NCI-H128 (cell line): ENCODE measurements at regions not wholly inside any gene's neighbourhood (a gene's known extent, or its start where the extent isn't known, plus 50 kb on each side); places are given as distances from the start of the nearest gene placed in this dataset.
"Not testable (repeated sequence)": the region's sequence is repeated elsewhere in the genome, so short reads cannot be mapped to it uniquely, and the experiment has no call there.

Experiments
- DNase-seq: peaks from one replicate; lab custom pipeline; 2025; ENCODE audit not compliant: unreplicated experiment; lab: John Stamatoyannopoulos, UW

DNA sequence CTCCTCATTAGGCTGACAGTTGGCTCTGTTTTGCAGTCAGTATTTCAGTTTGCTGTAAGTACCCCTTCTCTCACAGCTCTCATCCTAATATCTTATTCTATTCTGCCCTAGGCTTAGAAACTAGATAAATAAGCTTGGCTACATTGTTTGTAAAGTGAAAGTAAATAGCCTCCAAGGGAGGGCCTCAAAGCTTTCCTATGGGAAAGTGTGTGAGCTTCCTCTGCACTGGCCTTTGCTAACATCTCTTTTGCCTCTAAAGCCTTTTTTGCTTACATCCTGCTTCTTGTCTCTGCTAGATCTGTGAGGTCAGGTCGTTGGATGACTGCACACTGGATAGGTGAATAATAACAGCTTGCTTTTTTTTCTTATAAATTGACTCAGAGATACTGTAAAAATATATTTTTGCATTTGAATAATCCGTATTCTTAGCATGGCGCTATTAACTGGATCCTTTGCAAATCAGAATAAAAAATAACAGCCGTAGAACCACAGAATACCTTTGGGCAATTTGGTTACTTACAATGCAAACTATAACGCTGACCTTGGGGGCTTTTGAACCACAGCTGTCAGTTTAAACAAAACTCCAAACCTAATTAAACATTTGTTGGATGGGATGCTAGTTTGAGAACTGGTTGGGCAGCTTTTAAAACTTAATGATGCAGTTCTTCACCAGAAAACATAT lies 55.1 kb downstream of the TTC6 start:
- no peak for DNase-seq

GRCh38 chr14:37652042-37652441 lies 56.6 kb downstream of the TTC6 start:
- no peak for DNase-seq

DNA sequence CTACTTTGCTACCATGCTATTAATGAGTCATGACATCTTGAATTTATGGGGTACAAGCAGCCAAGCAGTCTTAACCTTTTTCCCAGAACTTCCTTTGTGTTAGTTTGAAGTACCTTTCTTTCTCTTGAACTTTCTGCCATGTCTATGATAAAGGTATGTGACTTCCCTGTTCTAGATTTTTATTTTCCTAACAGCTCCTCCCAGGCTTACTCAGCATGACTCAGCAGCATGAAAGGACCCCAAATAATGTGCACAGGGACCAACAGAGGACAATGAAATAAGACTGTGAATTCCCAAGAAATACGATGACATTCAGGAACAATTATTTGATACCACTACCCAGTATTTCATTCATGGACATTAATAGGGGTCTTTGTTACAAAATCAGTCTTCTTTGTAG lies 60.0 kb downstream of the TTC6 start:
- no peak for DNase-seq

- DNase-seq: no peak
These were observed 62.7 kb downstream of the TTC6 start for GRCh38 chr14:37658156-37658555.

GRCh38 chr14:37663498-37663897 lies 68.1 kb downstream of the TTC6 start:
- no peak for DNase-seq

- no peak for DNase-seq
These were observed 70.0 kb downstream of the TTC6 start for GRCh38 chr14:37665479-37665878.

GRCh38 chr14:37665951-37666350 lies 70.5 kb downstream of the TTC6 start:
- no peak for DNase-seq

DNA sequence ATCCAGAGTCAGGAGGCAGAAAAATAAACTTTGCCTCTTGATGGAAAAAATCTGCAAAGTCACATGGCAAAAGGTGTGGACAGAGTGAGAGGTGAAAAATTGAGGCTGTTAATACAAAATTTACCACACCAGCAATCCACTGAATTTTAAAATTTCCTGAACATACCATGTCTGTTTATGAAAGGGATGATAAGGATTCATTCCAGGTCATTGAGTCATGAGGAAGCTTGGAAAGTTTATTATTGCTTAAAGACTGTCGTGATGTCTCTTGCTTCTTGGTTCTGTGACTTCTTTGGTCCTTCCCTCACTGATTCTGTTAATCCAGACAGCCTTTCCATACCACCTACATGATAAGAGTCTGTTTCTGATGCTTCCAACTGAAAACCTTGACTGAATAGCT lies 73.2 kb downstream of the TTC6 start:
- DNase-seq: no peak

- no peak for DNase-seq
These were observed 73.8 kb downstream of the TTC6 start for GRCh38 chr14:37669242-37669641.

DNA sequence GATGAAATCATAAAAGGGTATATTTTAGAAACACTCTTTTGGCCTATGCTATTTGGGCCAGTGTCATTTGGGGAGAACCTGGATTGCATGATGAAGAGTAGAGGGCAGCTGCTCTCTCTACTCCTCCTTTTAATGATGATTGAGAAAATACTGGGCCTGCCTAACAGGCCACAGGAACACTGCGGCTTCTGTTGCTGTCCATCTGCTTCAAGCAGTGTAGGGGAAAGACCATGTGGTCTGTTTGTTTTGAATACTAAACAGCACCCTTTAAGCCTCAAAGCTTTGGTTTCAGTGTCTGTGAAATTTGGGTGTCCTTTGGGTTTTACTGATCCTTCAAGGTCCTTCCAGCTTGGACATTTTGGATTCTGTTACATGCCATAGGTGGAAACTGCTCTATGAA lies 78.0 kb downstream of the TTC6 start:
- DNase-seq: no peak

DNA sequence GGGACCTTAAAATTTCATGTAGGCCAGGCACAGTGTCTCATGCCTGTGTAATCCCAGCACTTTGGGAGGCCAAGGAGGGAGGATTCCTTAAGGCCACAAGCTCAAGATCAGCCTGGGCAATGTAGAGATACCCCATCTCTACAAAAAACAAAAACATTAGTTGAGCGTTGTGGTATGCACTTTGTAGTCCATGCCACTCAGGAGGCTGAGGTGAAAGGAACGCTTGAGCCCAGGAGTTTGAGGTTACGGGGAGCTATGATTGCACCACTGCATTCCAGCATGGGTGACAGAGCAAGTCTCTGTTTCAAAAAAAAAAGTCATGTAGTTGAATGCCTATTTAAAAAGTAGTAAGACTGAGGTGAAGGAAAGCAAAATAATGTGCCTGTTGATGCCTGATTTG lies 83.5 kb downstream of the TTC6 start:
- DNase-seq: no peak

DNA sequence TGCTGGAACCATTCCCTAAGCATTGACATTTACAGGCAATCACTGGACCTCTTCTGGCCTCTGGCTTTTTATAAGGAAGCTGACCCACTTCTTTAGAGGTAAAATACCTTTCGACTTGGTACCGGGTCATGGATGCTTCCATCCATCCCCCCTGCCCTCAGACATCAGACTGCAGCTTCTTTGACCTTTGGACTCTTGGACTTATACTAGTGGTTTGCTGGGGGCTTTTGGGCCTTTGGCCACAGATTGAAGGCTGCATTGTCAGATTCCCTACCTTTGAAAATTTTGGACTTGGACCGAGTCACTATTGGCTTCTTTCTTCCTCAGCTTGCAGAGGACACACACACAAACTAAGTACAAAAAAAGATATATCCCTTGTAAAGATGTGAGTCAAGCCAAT lies 86.1 kb downstream of the TTC6 start:
- no peak for DNase-seq

- not testable (repeated sequence) for DNase-seq
These were observed 97.3 kb downstream of the TTC6 start for GRCh38 chr14:37692680-37693079.

GRCh38 chr14:37693420-37693819 lies 98.0 kb downstream of the TTC6 start:
- DNase-seq: not testable (repeated sequence)

DNA sequence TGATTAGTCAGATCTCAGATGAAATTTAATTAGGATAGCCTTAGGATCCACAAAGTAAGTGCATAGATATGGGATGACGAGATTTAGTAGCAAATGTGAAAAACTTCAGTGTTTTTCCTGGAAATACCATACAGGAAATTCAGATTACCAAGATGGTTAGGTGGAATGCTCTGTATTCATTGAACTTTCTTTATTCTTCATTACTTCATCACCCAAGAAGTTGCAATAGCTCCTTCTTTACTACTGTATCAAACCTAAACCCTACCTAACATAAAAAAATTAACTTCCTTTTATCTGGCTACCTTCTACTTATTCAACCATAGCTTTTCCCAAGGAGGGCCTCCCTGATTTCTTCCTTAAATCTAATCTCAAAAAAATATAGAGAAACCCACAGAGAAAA lies 100.4 kb downstream of the TTC6 start:
- no peak for DNase-seq

- no peak for DNase-seq
These were observed 102.2 kb downstream of the TTC6 start for GRCh38 chr14:37697489-37698121.

- DNase-seq: no peak
These were observed 103.7 kb downstream of the TTC6 start for GRCh38 chr14:37698840-37699777.

- no peak for DNase-seq
These were observed 112.3 kb downstream of the TTC6 start for GRCh38 chr14:37707716-37708115.

DNA sequence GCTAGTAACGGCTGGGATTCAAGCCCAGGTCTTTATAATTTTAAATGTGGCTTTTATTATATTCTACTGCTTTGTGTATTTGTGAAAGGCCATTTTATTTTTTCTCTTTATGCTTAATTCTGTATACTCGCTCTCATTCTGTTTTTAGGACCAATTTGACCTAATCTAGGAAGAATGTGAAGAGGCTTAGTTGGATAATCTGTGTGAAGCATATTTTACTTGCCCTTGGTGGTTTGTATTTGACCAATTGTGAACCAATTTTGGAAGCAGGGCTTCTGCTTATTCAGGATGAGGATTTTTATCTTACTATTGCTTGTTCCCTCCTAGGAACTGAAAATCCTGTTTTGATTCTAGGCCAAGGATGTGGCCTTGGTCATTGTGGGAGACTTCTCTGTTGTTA lies 113.1 kb downstream of the TTC6 start:
- no peak for DNase-seq

DNA sequence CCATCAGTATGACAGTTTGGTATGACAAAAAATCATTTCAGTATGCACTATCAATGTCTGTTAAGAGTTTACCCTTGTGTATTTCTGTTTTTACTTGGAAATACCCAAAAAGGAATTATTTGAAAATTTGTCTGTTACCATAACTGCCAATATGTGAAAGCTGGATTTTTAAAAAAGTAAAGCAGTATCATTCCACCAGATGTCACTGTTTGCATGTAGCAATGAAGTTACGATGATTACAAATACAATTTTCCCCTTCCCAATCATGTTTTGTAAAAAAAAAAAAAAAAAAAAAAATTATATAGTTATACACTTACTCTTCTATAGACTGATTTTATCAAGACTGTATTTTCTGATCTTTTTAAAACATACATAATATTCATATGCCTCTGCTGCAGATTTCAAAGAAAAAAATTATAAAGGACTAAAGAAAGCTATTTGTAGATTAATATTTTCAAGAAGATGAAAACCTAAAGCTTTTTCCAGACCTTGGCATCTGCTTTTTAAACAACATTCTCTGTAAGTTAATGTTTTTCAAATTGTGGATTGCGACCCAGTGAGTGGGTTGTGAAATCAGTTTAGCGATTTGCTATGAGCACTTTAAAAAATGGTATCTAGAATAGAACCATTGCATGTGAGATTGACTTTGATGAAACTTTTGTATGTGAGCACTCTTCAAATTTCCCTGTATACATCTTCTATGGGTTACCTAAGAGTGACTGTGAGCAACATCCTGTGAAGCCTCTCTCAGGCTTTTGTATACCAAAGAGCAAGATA lies 114.2 kb downstream of the TTC6 start:
- no peak for DNase-seq

- DNase-seq: no peak
These were observed 116.0 kb downstream of the TTC6 start for GRCh38 chr14:37711356-37711830.
